ENCODE measurements at regions not wholly inside any gene's neighbourhood (a gene's known extent, or its start where the extent isn't known, plus 50 kb on each side); places are given as distances from the start of the nearest gene placed in this dataset.
"Not testable (repeated sequence)": the region's sequence is repeated elsewhere in the genome, so short reads cannot be mapped to it uniquely, and the experiment has no call there.

- no peak for DNase-seq
- ATAC-seq = no peak
These were observed 57.0 kb downstream of the PCDH20 start for GRCh38 chr13:61358599-61358998.

GRCh38 chr13:61350341-61350740 is 65.3 kb downstream of the PCDH20 start:
- no peak for DNase-seq
- no peak for ATAC-seq

- ATAC-seq (no peak), DNase-seq (no peak)
These were observed 76.5 kb downstream of the PCDH20 start for GRCh38 chr13:61339054-61339621.

GRCh38 chr13:61316647-61317046 is 99.0 kb downstream of the PCDH20 start:
- no peak for DNase-seq
- no peak for ATAC-seq

- DNase-seq (no peak), ATAC-seq (no peak)
These were observed 121.0 kb downstream of the PCDH20 start for GRCh38 chr13:61294467-61295191.

- ATAC-seq = no peak
- peak; percentile 3 for DNase-seq
These were observed 129.4 kb downstream of the PCDH20 start for GRCh38 chr13:61286148-61286745.

GRCh38 chr13:61277586-61278276 is 137.9 kb downstream of the PCDH20 start:
- DNase-seq (no peak), ATAC-seq (no peak)

GRCh38 chr13:61277088-61277487 is 138.6 kb downstream of the PCDH20 start:
- ATAC-seq (no peak), DNase-seq (no peak)

- ATAC-seq (no peak), DNase-seq (no peak)
These were observed 139.2 kb downstream of the PCDH20 start for GRCh38 chr13:61276401-61276800.

- ATAC-seq = no peak
- DNase-seq = no peak
These were observed 139.9 kb downstream of the PCDH20 start for GRCh38 chr13:61275736-61276135.

- no peak for DNase-seq
- ATAC-seq = no peak
These were observed 140.4 kb downstream of the PCDH20 start for GRCh38 chr13:61275251-61275650.

- not testable (repeated sequence) for ATAC-seq, DNase-seq
These were observed 148.8 kb downstream of the PCDH20 start for GRCh38 chr13:61266896-61267295.

- DNase-seq = no peak
- ATAC-seq = no peak
These were observed 153.7 kb downstream of the PCDH20 start for GRCh38 chr13:61261746-61262472.

GRCh38 chr13:61258185-61258584 is 157.5 kb downstream of the PCDH20 start:
- DNase-seq = no peak
- no peak for ATAC-seq

- DNase-seq (peak; percentile 3), ATAC-seq (no peak)
These were observed 160.4 kb downstream of the PCDH20 start for GRCh38 chr13:61255040-61255796.

GRCh38 chr13:61253105-61253877 is 162.4 kb downstream of the PCDH20 start:
- ATAC-seq (no peak), DNase-seq (no peak)

- no peak for ATAC-seq
- DNase-seq = no peak
These were observed 163.4 kb downstream of the PCDH20 start for GRCh38 chr13:61252213-61252612.

- no peak for ATAC-seq
- no peak for DNase-seq
These were observed 168.3 kb downstream of the PCDH20 start for GRCh38 chr13:61247149-61247936.

- no peak for DNase-seq
- no peak for ATAC-seq
These were observed 169.3 kb downstream of the PCDH20 start for GRCh38 chr13:61246351-61246750.

GRCh38 chr13:61215601-61216000 is 200.0 kb downstream of the PCDH20 start:
- no peak for DNase-seq
- no peak for ATAC-seq
